IMR-90 (cell line): ENCODE measurements at regions not wholly inside any gene's neighbourhood (a gene's known extent, or its start where the extent isn't known, plus 50 kb on each side); places are given as distances from the start of the nearest gene placed in this dataset.

Experiments used
- ATAC-seq: fragments of 200-7000 bp; cut with Tn5 transposase; 2 replicates; pipeline ENCODE4 v1.9.1; 2020; ENCODE audit warnings: low read depth, mild to moderate bottlenecking, moderate library complexity
- BruUV-seq: library from RNA; stranded (reverse); fragments of 400-500 nt; replicated peaks from 2 replicates; lab custom pipeline; 2021; lab: Mats Ljungman, UMichigan
- CTCF ChIA-PET: fragments of 300-600 bp; formaldehyde crosslinking; extraction: SDS; loops from one replicate; lab custom pipeline; 2021; ENCODE audit warnings: antibody characterized with exemption; lab: Yijun Ruan, JAX
- POLR2A ChIA-PET: fragments of 300-600 bp; sonication (Branson Sonifier 250); formaldehyde crosslinking; loops from one replicate; lab custom pipeline; 2022; ENCODE audit warnings: antibody characterized with exemption; ENCODE audit not compliant: unreplicated experiment; lab: Charles Lee
- DNase-seq: peaks from one replicate; pipeline ENCODE4 v3.0.0; 2013
- H2AFZ ChIP-seq: replicated peaks from 2 replicates; pipeline ENCODE3; 2013; ENCODE audit warnings: low read length, mild to moderate bottlenecking; ENCODE audit not compliant: poor library complexity
- H2AK5ac ChIP-seq: 2 replicates; pipeline ENCODE4 v1.6.1; 2013; ENCODE audit warnings: low read depth, low read length, inconsistent platforms
- H2AK9ac ChIP-seq: replicated peaks from 2 replicates; pipeline ENCODE3; 2013; ENCODE audit warnings: mild to moderate bottlenecking, low read depth, low read length, moderate library complexity; ENCODE audit not compliant: poor library complexity
- H2BK120ac ChIP-seq: 2 replicates; pipeline ENCODE4 v1.6.1; 2013; ENCODE audit warnings: low read depth, low read length, inconsistent platforms
- H2BK15ac ChIP-seq: 3 replicates; pipeline ENCODE4 v1.6.1; 2013; ENCODE audit warnings: low read depth, low read length, inconsistent platforms
- H2BK20ac ChIP-seq: 2 replicates; pipeline ENCODE4 v1.6.1; 2013; ENCODE audit warnings: low read depth, mild to moderate bottlenecking, inconsistent platforms, low read length, moderate library complexity
- H2BK5ac ChIP-seq: 2 replicates; pipeline ENCODE4 v1.6.1; 2013; ENCODE audit warnings: mild to moderate bottlenecking, low read depth, low read length, inconsistent platforms; ENCODE audit not compliant: poor library complexity, severe bottlenecking
- H3K14ac ChIP-seq: replicated peaks from 2 replicates; pipeline ENCODE4 v1.6.1; 2013; ENCODE audit warnings: low read depth, low read length, inconsistent platforms
- H3K18ac ChIP-seq: 2 replicates; pipeline ENCODE4 v1.6.1; 2013; ENCODE audit warnings: low read depth, low read length, control low read depth
- H3K23ac ChIP-seq: 2 replicates; pipeline ENCODE4 v1.6.1; 2013; ENCODE audit warnings: low read depth, low read length, inconsistent platforms
- H3K27ac ChIP-seq: 2 replicates; pipeline ENCODE4 v1.5.1; 2013; ENCODE audit warnings: mild to moderate bottlenecking, control low read depth, low read length; ENCODE audit not compliant: insufficient read depth
- H3K27me3 ChIP-seq: 2 replicates; pipeline ENCODE4 v1.6.1; 2013; ENCODE audit warnings: low read length; ENCODE audit not compliant: control insufficient read depth, insufficient read depth
- H3K36me3 ChIP-seq: 2 replicates; pipeline ENCODE4 v1.6.1; 2013; ENCODE audit warnings: low read length, mixed read lengths; ENCODE audit not compliant: control insufficient read depth, insufficient read depth
- H3K4ac ChIP-seq: 2 replicates; pipeline ENCODE4 v1.6.1; 2013; ENCODE audit warnings: low read depth, low read length, inconsistent platforms
- H3K4me1 ChIP-seq: 2 replicates; pipeline ENCODE4 v1.6.1; 2013; ENCODE audit warnings: low read length, mixed read lengths; ENCODE audit not compliant: control insufficient read depth, insufficient read depth
- H3K4me2 ChIP-seq: 2 replicates; pipeline ENCODE4 v1.6.1; 2013; ENCODE audit warnings: low read depth, mild to moderate bottlenecking, control low read depth, low read length, moderate library complexity
- H3K4me3 ChIP-seq: 2 replicates; pipeline ENCODE4 v1.5.1; 2013; ENCODE audit warnings: low read depth, mild to moderate bottlenecking, control low read depth, low read length, moderate library complexity; ENCODE audit not compliant: insufficient read depth
- H3K56ac ChIP-seq: 2 replicates; pipeline ENCODE4 v1.6.1; 2013; ENCODE audit warnings: low read length, inconsistent platforms; ENCODE audit not compliant: insufficient read depth; ENCODE audit errors: extremely low read depth
- H3K79me1 ChIP-seq, 2 experiments: 2 replicates each; pipeline ENCODE4 v1.6.1; 2013; ENCODE audit warnings: low read length in 2 of 2, inconsistent platforms in 1 of 2, low read depth in 1 of 2
- H3K9ac ChIP-seq: 2 replicates; pipeline ENCODE4 v1.6.1; 2013; ENCODE audit warnings: low read depth, low read length, control low read depth
- H3K9me1 ChIP-seq: 2 replicates; pipeline ENCODE4 v1.6.1; 2013; ENCODE audit warnings: low read length, inconsistent platforms; ENCODE audit not compliant: insufficient read depth
- H3K9me3 ChIP-seq: 2 replicates; pipeline ENCODE4 v1.6.1; 2013; ENCODE audit warnings: low read length; ENCODE audit not compliant: control insufficient read depth, insufficient read depth
- H4K20me1 ChIP-seq: 2 replicates; pipeline ENCODE4 v1.6.1; 2013; ENCODE audit warnings: low read length, inconsistent platforms; ENCODE audit not compliant: insufficient read depth
- H4K5ac ChIP-seq: 2 replicates; pipeline ENCODE4 v1.6.1; 2013; ENCODE audit warnings: mild to moderate bottlenecking, low read depth, low read length, control low read depth
- H4K8ac ChIP-seq, 2 experiments: 2 replicates each; pipeline ENCODE4 v1.6.1; 2013; ENCODE audit warnings: low read depth in 2 of 2, low read length in 2 of 2, control low read depth in 1 of 2, inconsistent platforms in 1 of 2
- H4K91ac ChIP-seq: 2 replicates; pipeline ENCODE4 v1.6.1; 2013; ENCODE audit warnings: low read depth, low read length, inconsistent platforms; ENCODE audit not compliant: insufficient read depth
- FOS ChIP-seq: fragments of 150-350 bp; IDR thresholded peaks from 2 replicates; pipeline ENCODE4 v1.6.1; 2016; ENCODE audit warnings: low read depth, low read length
- WGBS, 2 experiments: methylation state at CpG; one replicate each; pipeline versions ENCODE4 v1.1.5 to v1.1.7; 2013; ENCODE audit warnings: missing lambda C conversion rate in 2 of 2; ENCODE audit not compliant: insufficient read length in 1 of 2; ENCODE audit errors: extremely low coverage in 2 of 2; 5-methylcytosine and 5-hydroxymethylcytosine counted together
- dilution Hi-C: fragments of 300-500 bp; cut with HindIII; formaldehyde crosslinking; loops from one replicate; pipeline ENCODE4 v1.14.3; 2018; ENCODE audit warnings: low sequenced_read_pairs; ENCODE audit not compliant: unreplicated experiment
- in situ Hi-C: fragments of 300-500 bp; cut with MboI; formaldehyde crosslinking; loops from 3 replicates; pipeline ENCODE4 v1.14.3; 2019; ENCODE audit warnings: low sequenced_read_pairs, inconsistent platforms, mixed read lengths
- intact Hi-C: fragments of 100-400 bp; cut with micrococcal nuclease; formaldehyde crosslinking; loops from 2 replicates; pipeline ENCODE4 v1.10.0; 2022

- no peak overlapping the region for H2BK20ac ChIP-seq
- TF ChIP-seq FOS: no peak
- H3K23ac ChIP-seq: no peak overlapping the region
- WGBS, 2 experiments: no CpG with 5 or more reads among the region's 2 CpGs
- no peaks in the 10 kb centered on the region for H4K20me1 ChIP-seq
- intact Hi-C loops: no loop called here
- H4K8ac ChIP-seq: no peak overlapping the region
- no peak overlapping the region for H4K91ac ChIP-seq
- no peak overlapping the region for H3K4me2 ChIP-seq
- no peak overlapping the region for H4K5ac ChIP-seq
- H3K14ac ChIP-seq: no peak overlapping the region
- no peak overlapping the region for H3K9ac ChIP-seq
- H3K27ac ChIP-seq: no peak overlapping the region
- no peaks in the 10 kb centered on the region for H3K9me3 ChIP-seq
- no peaks in the 10 kb centered on the region for H3K9me1 ChIP-seq
- no peak overlapping the region for H3K4me3 ChIP-seq
- dilution Hi-C loops: no loop called here
- in situ Hi-C loops: no loop called here
- CTCF ChIA-PET: no interaction called here
- no peak overlapping the region for H2BK5ac ChIP-seq
- no peaks in the 10 kb centered on the region for H3K36me3 ChIP-seq
- H2BK15ac ChIP-seq: no peak overlapping the region
- no peaks in the 10 kb centered on the region for H3K27me3 ChIP-seq
- no peaks in the 10 kb centered on the region for H3K4me1 ChIP-seq
- DNase-seq: no peak
- no peak overlapping the region for H3K4ac ChIP-seq
- H3K56ac ChIP-seq: no peak overlapping the region
- BruUV-seq: no TSS peak
- H3K18ac ChIP-seq: no peak overlapping the region
- H2BK120ac ChIP-seq: no peak overlapping the region
- H2AK9ac ChIP-seq: no peak overlapping the region
- no peak for ATAC-seq
- H2AFZ ChIP-seq: no peak overlapping the region
- POLR2A ChIA-PET: no interaction called here
- no peaks in the 10 kb centered on the region for H3K79me1 ChIP-seq
- no peak overlapping the region for H2AK5ac ChIP-seq
Observed at GRCh38 chr7:31398815-31399214, 58.3 kb upstream of the NEUROD6 start.
